ENCODE measurements at regions not wholly inside any gene's neighbourhood (a gene's known extent, or its start where the extent isn't known, plus 50 kb on each side); places are given as distances from the start of the nearest gene placed in this dataset.
"Not testable (repeated sequence)": the region's sequence is repeated elsewhere in the genome, so short reads cannot be mapped to it uniquely, and the experiment has no call there.

DNA sequence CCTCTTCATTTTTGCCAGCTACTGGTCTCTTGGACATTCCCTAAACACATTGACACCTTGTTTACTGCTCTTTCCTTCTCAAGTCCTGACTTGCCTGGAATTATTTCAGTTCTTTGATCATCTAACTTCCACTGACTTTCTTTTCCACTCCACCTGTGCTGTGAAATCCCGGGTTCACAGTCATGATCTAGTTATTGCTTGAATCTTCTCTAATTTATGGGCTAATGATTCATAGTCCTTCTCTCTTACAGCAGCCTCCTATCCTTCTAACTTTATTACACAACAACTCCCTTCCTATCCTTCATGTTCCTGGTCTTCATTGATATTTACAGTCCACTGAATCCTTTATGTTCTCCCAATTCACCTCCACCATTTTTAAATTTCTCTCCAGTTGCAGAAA, 260.1 kb downstream of the C12orf75 start:
- DNase-seq: no peak

DNA sequence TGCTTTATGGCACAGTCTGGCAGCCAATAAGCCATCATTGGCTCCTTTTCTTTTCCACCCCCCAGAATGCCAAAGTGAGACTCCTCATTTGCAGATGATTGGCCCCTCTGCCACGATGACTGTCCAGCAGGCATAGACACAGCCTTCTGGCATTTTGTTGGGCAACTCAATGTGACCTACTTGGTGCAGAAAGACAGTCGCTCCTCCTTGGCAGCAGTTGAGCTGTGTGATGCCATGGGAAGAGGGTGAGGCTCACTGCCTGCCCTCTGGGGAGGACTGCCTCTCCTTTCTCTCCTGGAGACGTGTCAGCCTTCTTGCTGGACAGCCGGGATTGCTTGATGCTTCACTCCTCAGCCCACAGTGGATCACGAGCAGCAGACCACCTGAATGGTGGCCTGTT, 264.9 kb downstream of the C12orf75 start:
- DNase-seq: no peak

DNA sequence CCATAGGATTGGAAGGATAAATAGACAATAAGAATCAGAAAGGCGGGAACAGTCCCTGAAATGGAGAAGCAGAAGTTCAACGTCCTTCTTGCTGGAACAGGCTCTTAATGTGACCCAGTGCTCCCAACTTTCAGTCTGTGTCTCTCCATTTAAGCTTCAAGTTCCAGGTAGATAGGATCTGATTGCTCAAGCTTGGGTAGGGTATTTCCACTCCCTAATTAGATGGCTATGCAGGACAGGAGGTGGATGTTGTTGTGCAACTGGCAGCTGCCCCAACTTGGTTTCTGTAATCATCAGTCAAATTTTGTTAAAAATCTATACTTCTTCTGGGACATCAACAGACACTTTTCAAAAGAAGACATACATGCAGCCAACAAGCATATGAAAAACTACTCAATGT, 266.2 kb downstream of the C12orf75 start:
- no peak for DNase-seq

DNA sequence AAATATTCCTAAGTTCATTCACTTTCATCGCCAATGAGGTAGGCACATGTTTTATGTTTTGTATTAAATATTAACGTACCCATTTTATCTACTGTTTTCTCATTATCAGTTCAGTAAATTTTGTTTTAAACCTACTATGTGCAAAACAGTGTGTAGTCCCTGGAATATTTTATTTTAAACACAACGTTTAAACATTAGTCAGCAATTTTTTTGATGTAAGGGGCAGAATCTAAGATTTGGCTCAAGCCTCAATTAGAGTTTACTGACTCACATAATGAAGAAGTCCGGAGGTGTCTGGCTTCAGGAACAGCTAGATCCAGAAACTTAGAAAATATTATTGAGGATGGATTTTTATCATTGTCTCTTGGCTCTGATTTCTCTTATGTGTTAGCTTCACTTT, 267.5 kb downstream of the C12orf75 start:
- no peak for DNase-seq

DNA sequence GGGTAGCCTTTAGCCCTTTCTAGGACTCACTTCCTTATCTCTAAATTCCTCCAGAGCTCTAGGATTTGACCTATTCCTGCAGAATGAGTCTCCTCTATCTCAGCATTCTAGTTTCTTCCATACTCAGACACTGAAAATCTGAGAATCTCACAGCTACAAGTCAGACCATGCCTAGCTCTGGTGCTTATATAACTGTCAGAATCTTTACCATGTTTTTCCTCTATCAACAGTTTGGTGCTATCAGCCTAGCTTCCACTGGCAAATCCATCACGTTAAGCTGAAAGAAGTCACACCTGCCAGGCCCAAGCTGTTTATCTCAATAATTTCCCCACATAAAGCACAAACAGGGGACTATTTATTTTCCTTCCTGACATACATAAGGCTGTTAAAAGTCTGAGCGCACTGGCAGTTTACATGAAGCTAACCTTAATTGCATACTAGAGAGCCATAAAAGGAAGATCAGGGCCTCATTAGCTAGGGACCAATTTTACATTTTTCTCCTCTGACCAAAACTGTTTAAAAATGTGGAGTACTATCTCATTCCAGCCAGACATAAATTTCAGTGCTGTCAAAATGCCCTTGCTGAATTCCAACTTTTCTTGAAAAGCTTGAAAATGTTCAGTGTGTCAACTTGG, 270.5 kb downstream of the C12orf75 start:
- no peak for DNase-seq

DNA sequence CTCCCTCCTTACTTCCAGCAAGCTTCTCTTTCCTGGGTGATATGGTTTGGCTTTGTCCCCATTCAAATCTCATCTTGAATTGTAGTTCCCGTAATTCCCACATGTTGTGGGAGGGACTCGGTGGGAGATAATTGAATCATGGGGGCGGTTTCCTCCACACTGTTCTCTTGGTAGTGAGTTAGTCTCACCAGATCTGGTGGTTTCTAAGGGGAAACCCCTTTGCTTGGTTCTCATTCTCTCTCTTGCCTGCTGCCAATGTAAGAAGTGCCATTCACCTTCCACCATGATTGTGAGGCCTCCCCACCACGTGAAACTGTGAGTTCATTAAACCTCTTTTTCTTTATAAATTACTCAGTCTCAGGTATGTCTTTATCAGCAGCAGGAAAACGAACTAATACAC, 271.8 kb downstream of the C12orf75 start:
- DNase-seq: peak; percentile 11 to 40 (median 25)

DNA sequence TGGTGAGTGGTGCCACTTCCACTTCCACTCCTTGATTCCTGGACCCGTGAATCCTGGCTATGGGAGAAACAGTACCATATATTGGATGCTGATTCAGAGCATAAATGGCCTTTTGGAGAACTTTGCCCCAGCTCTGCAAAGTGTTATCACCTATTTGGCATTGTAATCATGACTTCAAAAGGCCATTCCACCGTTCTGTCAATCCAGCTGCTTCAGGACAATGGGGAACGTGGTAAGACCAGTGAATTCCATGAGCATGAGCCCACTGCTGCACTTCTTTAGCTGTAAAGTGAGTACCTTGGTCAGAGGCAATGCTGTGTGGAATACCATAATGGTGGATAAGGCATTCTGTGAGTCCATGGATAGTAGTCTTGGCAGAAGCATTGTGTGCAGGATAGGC, 273.8 kb downstream of the C12orf75 start:
- not testable (repeated sequence) for DNase-seq

DNA sequence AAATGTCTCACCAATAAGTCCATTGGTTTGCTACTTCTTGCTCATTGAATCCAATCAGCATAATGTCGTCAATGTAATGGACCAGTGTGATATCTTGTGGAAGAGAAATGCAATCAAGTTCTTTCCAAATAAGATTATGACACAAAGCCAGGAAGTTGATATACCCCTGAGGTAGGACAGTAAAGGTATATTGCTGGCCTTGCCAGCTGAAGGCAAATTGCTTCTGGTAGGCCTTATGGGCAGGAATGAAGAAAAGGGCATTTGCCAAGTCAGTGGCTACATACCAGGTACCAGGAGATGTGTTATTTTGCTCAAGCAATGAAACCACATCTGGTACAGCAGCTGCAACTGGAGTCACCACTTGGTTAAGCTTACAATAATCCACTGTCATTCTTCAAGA, 276.1 kb downstream of the C12orf75 start:
- not testable (repeated sequence) for DNase-seq

DNA sequence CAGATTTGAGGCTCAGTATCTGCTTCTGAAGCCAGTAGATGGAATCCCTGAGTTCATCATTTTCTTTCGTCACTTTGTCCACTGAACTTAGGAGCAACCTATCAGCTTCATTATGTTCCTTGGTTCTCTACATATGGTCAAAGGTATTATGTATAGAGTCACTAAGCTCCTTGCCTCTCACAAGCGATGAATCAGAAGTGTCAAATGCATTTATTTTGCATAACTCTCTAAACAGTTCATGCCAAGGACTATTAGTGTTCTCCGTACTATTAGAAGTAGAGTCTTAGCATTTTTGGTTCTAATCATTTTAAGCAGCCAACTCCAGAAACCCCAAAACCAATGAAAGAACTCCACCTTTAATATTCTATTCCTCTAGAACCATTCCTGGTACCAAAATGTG, 278.5 kb downstream of the C12orf75 start:
- DNase-seq: not testable (repeated sequence)

DNA sequence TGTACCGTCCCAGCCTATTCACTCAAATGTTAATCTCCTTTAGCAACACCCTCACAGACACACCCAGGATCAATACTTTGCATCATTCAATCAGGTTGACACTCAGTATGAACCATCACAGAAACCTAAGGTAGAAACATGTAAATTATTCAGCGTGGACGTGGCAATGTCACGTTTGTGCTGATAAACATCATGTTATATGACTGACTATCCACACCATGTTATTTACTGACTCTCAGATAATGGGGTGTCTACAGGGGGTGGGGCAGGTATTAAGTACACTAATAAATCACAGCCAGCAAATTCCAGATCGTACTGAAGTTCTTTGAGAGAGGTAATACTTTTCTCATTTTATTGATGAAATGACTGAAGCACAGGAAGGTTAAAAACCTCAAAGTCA, 280.0 kb downstream of the C12orf75 start:
- no peak for DNase-seq

DNA sequence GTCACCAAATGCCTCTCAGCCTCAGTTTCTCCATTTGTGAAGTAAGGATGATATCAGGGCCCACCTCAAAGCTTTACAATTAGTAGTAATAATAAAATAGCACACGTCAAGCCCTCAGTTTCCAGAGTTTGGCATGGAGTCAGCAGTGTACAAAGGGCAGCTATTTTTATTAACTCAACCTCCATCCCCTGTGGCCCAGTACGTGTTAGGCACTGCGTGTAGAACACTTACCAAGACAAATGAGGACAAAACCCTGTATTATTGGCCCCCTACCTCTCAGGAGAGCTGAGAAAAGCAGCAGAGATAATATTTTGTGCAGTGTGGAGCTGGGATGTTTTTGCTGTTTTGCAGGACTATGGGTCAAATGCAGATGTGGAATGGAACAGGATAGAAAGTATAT, 280.8 kb downstream of the C12orf75 start:
- no peak for DNase-seq

DNA sequence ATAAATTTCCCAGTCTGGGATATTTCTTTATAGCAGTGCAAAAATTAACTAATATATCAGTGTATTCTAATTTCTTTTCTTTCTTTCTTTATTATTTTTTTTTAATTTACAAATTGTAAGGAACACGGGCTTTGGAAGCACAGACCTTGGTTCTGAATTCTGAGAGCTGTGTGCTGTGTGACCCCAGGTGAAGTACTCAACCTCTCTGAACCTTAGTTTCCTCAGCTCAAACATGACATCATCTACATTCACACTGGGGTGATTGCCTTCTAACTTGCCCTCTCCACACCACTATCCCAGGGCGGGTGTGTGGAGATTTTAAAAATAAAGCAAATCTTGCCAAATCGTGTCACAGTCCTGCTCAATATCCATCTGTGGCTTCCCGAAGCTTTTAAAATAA, 282.8 kb downstream of the C12orf75 start:
- no peak for DNase-seq

DNA sequence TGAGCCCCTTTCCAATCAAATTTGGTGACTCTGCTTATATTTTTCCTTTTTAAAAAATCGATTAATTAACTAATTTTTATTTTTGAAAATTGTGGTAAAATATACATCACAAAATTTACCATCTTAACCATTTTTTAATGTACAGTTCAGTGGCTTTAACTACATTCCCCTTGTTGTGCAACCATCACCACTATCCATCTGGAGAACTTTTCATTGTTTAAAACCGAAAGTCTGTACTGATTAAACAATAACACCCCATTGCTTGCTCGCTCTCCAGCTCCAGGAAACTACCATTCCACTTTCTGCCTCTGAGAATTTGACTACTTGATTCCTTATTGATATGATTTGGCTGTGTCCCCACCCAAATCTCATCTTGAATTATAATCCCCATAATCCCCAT, 283.4 kb downstream of the C12orf75 start:
- no peak for DNase-seq

DNA sequence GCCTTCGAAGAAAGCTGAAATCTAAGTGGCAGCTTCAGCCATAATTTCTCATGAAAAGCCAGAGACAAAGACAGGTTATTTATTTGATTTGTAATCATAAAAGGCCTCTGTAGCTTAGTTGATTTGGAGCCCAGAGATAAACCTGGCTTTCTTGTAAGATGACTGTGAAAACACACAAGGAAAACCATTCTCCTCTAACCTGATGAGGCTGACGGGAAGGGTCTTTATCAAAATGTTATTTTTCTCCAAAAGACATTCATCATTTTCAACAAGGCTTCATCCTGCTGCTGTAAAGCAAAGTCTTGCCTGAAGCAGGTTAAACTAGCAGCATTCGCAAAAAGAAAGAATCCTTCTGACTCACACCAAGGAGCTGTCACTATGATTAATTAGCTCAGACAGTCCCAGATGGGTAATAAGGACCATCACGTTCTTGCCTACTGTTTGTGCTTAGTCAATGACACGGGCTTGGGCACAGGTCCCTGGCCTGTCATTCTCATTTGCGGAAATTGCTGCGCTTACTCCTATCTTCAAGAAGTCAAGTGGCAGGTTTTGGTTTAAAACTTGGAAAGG, 286.6 kb downstream of the C12orf75 start:
- no peak for DNase-seq

DNA sequence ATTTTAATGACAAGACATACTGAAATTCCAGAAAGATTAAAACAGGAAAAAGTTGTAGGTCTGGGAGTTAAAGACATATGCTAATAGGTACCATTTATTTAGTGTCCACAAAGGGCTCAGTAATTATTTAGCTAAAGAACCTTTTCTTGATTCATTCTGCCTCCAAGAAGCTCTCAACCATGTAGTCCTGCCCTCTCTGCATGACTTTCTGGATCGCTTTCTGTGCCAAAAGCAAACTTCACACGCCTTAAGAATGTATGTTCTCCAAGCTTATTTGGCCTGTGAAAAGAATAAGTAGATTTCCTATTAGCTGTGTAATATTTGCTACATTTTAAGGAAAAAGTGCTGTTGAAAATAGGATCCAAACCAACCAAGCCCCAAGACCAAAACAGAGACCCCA, 291.7 kb downstream of the C12orf75 start:
- DNase-seq: no peak

DNA sequence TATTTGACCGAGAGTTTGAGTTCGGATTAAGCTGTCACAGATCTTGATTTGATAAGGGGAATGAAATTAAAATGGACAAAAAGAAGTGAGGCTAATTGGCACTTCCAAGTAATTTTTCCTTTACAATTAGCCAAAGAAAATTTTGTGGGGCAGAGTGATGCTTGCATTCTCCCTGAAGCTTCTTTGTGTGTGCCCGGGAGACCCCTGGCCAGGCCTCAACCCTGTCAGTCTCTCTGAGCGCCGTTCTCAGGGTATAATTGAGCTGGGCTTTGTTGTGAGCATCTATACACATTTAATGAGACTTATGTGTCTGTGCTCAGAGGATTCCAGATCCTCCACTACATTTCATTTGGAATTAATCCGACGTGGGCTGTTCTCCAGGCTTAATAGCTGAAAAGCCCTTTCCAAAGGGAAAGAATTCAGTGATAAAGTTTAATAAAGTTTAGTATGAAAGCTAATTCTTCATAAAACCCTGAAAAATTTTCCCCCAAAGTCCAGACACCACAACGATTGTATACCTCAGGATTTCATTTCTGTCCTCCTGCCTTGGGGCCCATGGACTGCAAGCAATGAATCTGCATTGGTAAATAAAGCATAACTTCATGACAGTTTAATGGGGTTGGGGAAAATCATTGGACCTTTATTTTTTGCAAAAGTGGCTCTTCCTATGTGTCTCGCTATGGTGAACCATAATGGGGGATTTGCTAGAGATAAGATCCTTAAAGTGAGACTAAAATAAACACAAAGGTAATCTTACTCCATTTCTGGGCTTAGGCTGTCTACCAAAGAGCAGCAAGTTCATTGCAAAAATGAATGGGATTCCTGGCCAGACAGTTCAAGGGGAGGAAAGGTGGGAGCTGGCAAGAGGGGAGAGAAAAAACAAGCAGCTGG, 292.6 kb downstream of the C12orf75 start:
- no peak for DNase-seq

DNA sequence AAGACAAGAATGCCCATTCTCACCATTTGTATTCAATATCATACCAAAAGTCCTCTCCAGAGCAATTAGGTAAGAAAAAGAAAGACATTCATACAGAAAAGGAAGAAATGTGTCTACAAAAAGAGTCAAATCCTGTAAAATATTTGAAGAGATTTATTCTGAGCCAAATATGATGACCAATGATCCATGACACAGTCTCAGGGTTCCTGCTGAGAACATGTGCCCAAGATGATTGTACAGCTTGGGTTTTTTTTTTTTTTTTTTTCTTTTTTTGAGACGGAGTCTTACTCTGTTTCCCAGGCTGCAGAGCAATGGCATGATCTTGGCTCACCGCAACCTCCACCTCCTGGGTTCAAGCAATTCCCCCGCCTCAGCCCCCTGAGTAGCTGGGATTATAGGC, 296.2 kb downstream of the C12orf75 start:
- DNase-seq: no peak

DNA sequence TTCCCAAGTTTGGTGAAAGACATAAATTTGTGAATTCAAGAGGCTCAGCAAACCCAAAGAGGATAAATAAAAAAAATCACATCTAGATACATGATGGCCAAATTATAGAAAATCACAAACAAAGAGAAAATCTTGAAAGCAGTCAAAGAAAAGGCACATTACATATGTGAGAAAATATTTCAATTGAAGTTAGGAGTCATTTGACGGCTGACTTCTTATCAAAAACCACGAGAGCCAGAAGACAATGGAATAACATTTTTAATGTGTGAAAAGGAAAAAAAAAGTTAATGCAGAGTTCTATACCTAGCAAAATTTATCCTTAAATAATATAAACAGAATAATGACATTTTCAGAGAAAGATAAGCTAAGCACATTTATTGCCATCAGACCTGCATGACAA, 307.0 kb downstream of the C12orf75 start:
- DNase-seq: no peak

DNA sequence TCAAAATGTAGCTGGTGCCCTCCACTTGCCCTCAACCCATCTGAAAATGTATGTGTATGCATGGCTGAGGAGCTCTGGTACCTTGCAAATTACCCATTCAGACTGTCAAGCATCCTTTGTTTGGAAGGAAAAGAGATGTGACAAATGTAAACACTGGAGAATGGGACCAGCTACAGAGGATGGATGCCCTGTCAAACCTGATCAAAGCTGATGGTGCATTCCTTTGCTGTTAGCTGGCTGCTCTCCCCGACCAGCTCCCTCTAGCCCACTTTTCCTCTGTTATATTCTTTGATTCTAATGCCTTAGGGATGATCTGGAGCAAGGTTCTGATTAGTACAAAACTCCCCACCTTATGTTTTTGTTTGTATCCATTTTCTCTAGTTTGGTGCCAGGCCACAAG, 310.3 kb downstream of the C12orf75 start:
- no peak for DNase-seq

DNA sequence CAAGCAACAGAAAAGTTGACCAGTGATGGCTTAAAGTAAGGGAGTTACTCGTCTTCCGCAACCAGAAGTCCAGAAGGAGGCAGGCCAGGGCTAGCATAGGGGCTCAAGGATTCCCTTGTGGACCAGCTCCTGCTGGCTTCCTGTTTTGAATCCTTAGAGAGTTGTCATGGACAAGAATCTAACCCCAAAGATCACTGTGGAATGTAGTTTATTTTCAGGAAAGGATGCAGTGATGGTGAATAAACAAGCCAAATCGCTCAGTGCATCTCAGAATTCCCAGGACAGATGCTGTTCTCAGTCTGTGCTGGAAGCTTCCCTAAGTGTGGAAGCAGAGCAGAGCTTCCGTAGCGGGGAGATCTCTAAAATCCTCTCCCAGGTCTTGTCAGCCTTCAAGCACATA, 311.3 kb downstream of the C12orf75 start:
- no peak for DNase-seq

DNA sequence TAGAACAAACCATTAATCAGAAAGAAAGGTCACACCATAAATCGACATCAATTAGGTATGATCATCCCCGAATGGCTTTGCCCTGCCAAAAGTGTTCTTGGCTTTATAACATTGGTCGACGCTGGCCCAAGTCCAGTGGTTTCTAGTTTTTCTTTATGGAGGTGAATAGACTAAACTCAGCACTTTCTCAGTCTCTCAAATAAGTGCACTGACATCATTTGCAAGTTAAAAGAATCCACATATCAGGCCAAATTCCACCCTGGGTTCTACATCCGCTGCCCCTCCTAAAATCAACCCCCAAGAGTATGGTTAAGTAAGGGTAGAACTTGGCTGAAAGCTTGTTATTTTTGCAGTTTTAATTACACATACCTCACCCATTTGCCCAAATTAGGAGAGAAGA, 314.3 kb downstream of the C12orf75 start:
- DNase-seq: no peak

DNA sequence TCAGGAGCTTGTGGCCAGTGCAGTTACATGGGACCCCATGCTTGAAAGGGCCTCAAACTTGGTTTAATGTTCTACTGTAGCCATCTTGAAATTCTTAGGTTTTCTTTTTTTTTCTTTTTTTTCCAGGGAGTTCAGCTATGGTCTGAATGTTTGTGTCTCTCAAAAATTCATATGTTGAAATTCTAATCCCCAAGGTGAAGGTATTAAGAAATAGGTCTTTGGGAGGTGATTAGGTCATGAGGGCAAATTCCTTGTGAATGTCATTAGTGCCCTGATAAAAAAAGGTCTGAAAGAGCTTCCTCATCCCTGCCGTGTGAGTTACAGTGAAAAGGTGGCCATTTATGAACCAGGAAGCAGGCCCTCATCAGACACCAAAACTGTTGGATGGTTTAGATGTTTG, 324.1 kb downstream of the C12orf75 start:
- no peak for DNase-seq

DNA sequence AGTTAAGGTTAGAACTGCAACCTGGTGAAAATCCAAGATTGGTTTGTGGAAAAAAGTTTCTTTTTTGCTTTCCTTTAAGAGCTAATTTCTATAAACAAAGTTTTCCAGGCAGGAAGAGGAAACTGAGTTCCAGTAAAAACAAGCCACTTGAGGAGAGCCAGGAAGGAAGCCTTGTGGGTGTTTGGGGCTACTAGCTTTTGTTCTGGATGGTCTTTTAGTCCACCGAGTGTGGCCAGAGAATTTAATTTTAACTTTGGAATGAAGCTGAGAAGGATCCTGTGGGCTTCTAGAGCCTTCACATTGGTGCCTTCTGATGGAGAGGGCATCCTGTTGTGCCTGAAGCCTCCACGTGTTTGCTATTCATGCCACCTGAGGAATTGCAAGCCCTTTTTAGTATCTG, 327.9 kb downstream of the C12orf75 start:
- DNase-seq: no peak

DNA sequence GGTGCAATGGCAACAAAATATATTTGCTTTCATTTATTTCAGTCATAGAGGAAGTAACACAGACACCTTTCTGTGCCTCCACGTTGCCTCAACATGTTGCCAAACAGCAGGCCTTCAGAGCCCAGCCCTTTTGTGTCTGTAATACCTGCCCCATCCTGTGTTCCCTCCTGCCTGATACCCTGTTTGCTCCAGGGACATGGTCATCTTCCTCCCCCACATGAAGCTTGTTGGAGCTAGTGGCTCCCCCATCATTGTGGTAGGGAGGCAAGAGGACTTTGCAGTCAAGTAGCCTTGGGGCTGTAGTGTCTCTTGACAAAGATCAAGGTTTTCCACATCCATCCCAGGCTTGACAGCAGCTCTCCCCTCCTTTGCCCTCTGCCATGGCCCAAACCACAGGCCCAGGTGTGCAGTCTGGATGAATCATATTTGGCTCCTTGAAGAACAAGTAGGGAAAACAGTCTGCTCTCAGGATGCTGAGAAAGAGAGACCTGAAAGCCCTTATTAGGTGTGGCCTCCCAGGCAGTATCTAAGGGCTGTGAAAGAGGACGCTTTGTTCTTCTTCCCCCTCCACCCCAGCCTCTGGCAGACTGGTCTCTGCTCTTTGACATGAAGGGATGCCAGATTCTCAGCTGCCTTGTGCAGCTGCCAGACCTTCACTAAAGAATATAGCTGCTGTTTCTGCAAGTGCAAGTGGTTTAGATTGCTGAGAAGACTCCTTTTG, 329.0 kb downstream of the C12orf75 start:
- DNase-seq: no peak

Data from suppressor macrophage treated with lipopolysaccharide for 1 hour (primary cell).